Immature natural killer cell (primary cell): ENCODE measurements at regions not wholly inside any gene's neighbourhood (a gene's known extent, or its start where the extent isn't known, plus 50 kb on each side); places are given as distances from the start of the nearest gene placed in this dataset.
"Not testable (repeated sequence)": the region's sequence is repeated elsewhere in the genome, so short reads cannot be mapped to it uniquely, and the experiment has no call there.

Experiments
- DNase-seq, 3 donors: peaks; one replicate each; pipeline ENCODE4 v3.0.0; 2022; ENCODE audit warnings: mixed read lengths in 1 of 3
- H3K27ac Mint-ChIP-seq, 6 donors: one replicate each; pipeline ENCODE4 v1.8.0; 2020; ENCODE audit warnings: mixed read lengths in 6 of 6, mild to moderate bottlenecking in 5 of 6, inconsistent platforms in 4 of 6, moderate library complexity in 3 of 6
- H3K27me3 Mint-ChIP-seq, 3 donors: one replicate each; pipeline ENCODE4 v1.8.0; 2020 to 2021; ENCODE audit warnings: low read depth in 3 of 3, mild to moderate bottlenecking in 3 of 3, mixed read lengths in 3 of 3, moderate library complexity in 3 of 3, inconsistent platforms in 1 of 3
- H3K36me3 Mint-ChIP-seq, 3 donors: one replicate each; pipeline ENCODE4 v1.8.0; 2020; ENCODE audit warnings: mixed read lengths in 3 of 3, inconsistent platforms in 2 of 3, mild to moderate bottlenecking in 2 of 3
- H3K4me1 Mint-ChIP-seq, 2 donors: one replicate each; pipeline ENCODE4 v1.8.0; 2020; ENCODE audit warnings: inconsistent platforms in 2 of 2, mild to moderate bottlenecking in 2 of 2, mixed read lengths in 2 of 2, moderate library complexity in 1 of 2
- H3K4me3 Mint-ChIP-seq, 5 donors: one replicate each; pipeline ENCODE4 v1.8.0; 2020; ENCODE audit warnings: mild to moderate bottlenecking in 5 of 5, mixed read lengths in 5 of 5, inconsistent platforms in 3 of 5, moderate library complexity in 3 of 5
- H3K9me3 Mint-ChIP-seq, 6 donors: one replicate each; pipeline ENCODE4 v1.8.0; 2020; ENCODE audit warnings: mild to moderate bottlenecking in 6 of 6, mixed read lengths in 6 of 6, inconsistent platforms in 4 of 6, moderate library complexity in 3 of 6

DNA sequence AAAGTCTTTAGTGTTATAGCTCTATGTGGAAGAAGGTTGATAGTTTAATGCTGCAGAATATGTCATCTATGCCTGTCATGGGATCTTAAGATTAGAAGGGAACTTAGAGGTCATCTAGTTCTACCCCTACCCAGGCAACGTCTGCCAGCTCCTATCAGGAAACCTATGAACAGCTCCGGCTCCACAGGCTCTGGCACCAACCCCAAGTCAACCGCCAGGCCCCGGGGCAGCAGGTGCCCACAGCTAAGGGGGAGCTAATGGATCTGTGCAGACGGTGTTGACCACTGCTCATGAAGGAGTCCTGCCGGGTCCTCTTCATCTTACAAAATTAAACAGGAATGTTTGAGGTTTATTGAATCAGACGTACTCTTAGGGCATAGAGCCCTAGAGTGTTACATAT is 440.8 kb upstream of the KLHL29 start:
- H3K9me3 Mint-ChIP-seq = peaks cover 0 to 3% (median 0%) of the 10 kb centered on the region in 6 donors
- no peaks in the 10 kb centered on the region for H3K4me1 Mint-ChIP-seq
- H3K27ac Mint-ChIP-seq = no peak overlapping the region
- H3K4me3 Mint-ChIP-seq = no peak overlapping the region
- DNase-seq = no peak
- no peaks in the 10 kb centered on the region for H3K27me3 Mint-ChIP-seq
- H3K36me3 Mint-ChIP-seq = no peaks in the 10 kb centered on the region

DNA sequence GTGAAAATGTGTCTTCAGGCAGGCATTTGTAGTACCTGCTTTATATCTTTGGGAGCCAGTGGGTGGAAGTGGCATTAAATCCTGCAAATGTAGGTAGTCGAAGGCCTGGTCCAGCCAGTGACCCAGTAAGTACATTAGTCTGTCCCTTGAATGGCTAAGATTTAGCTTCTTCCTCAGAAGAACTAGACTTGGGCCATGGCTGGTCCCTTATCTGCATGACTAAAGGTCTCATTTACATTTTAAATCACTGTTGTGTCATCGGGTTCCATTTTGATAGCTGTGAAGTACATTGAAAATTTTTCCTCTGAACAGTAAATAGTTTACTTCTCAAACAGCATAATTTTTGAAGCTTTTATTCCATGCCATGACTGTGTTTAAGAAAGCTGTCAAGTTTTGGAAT is 438.4 kb upstream of the KLHL29 start:
- peaks cover 0 to 5% (median 2%) of the 10 kb centered on the region in 6 donors for H3K9me3 Mint-ChIP-seq
- H3K36me3 Mint-ChIP-seq = no peaks in the 10 kb centered on the region
- no peak overlapping the region for H3K4me3 Mint-ChIP-seq
- H3K4me1 Mint-ChIP-seq = no peaks in the 10 kb centered on the region
- H3K27me3 Mint-ChIP-seq = no peaks in the 10 kb centered on the region
- H3K27ac Mint-ChIP-seq = no peak overlapping the region
- no peak for DNase-seq

DNA sequence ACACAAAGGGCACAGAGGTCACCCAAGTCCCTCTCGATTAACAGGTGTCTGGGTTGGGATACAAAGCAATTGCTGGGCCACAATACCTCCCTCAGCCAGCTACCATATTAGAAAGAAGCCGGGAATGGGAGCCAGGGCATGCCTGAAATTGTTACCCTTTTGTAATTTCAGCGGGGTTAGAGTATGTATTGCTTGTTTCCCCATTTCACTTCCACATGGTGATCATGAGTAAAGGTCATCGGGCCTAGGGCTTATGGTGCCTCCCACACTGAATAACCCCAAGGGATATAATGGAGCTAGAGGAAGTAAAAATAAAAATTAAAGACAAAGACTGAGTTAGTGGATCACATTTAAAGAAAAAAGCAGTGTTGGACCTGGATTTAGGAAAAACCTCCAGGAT is 437.2 kb upstream of the KLHL29 start:
- Mint-ChIP-seq H3K36me3 (no peaks in the 10 kb centered on the region), H3K27ac (no peak overlapping the region), H3K27me3 (no peaks in the 10 kb centered on the region)

DNA sequence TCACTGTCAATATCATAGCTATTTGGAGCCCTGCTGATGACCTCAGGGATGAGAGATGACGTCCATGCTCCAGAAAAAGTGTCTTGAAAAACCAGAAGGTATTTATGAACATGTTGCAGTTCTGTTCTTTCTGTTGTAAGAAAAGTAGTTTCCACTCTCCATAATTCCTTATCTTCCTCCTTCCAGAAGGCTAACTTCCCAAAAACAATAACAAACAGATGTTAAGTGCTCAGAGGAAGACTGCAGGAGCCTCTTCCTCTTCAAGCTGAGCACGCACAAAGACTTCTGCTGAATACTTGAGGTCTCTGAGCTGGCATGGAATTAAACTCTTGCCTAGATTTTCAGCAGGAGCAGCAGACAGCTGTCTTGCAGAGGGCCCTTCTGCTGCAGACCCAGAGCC is 434.5 kb upstream of the KLHL29 start:
- peaks cover 0 to 10% (median 3%) of the 10 kb centered on the region in 6 donors for H3K9me3 Mint-ChIP-seq
- H3K4me1 Mint-ChIP-seq = no peaks in the 10 kb centered on the region
- H3K4me3 Mint-ChIP-seq = no peak overlapping the region
- no peaks in the 10 kb centered on the region for H3K27me3 Mint-ChIP-seq
- no peak for DNase-seq
- no peaks in the 10 kb centered on the region for H3K36me3 Mint-ChIP-seq
- H3K27ac Mint-ChIP-seq = no peak overlapping the region

More for the DNA sequence above, 437.2 kb upstream of the KLHL29 start:
- Mint-ChIP-seq H3K4me1 (no peaks in the 10 kb centered on the region), H3K9me3 (peaks cover 0 to 5% (median 2%) of the 10 kb centered on the region in 6 donors), H3K4me3 (no peak overlapping the region)
- no peak for DNase-seq

DNA sequence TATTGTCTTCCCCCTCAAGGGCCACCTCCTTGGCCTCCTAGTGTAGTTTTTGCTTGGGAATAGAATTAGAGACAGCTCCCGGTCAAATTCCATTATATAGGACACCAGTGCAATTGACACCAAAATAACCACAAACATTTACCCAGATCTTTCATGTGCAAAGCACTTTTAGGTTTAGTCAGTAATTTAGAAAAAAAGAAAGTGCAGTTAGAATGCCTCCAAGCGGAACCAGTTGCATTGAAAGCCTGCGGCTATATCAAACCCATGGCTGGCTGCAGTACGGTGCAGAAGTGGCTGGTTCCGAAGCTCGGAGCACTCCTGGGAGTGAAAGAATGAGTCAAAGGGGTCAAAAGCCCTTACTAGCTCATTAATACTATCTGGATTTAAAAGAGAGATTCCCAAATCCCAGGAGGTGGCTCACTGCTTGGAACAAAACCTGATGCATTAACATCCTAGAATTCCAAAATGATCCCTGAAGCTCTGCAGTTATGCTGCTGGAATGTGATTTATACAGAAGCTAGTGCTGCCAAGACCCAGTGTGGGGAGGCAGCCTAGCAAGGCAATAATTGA is 432.2 kb upstream of the KLHL29 start:
- Mint-ChIP-seq H3K4me1 (no peaks in the 10 kb centered on the region), H3K27me3 (peaks cover 0 to under 1% (median 0%) of the 10 kb centered on the region in 3 donors), H3K9me3 (peaks cover 2 to 8% (median 4%) of the 10 kb centered on the region in 6 donors), H3K36me3 (no peaks in the 10 kb centered on the region), H3K4me3 (no peak overlapping the region), H3K27ac (no peak overlapping the region)
- DNase-seq = no peak

DNA sequence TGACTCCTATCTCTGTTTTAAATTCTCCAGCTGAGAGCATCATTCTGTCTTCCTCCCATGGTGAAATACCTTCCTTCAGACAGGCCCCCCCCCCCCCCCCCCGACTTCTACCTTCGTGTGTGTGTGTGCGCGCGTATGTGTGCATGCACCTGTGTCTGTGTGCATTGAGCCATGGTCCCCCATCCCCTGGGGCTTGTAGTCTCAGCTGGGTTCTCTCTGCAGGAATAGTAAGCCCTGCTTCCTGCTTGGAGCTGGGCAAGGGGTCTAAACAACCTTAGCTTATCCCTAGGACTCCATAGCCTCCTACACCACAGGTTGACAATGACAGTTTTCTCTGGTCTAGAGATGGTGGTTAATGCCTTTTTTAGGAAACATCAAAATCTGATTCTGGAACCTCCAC is 427.5 kb upstream of the KLHL29 start:
- no peak for DNase-seq
- no peaks in the 10 kb centered on the region for H3K4me1 Mint-ChIP-seq
- H3K27me3 Mint-ChIP-seq = peaks cover 0 to 2% (median 0%) of the 10 kb centered on the region in 3 donors
- no peaks in the 10 kb centered on the region for H3K36me3 Mint-ChIP-seq
- H3K4me3 Mint-ChIP-seq = no peak overlapping the region
- no peak overlapping the region for H3K27ac Mint-ChIP-seq
- H3K9me3 Mint-ChIP-seq = peaks cover 0 to 6% (median 3%) of the 10 kb centered on the region in 6 donors

DNA sequence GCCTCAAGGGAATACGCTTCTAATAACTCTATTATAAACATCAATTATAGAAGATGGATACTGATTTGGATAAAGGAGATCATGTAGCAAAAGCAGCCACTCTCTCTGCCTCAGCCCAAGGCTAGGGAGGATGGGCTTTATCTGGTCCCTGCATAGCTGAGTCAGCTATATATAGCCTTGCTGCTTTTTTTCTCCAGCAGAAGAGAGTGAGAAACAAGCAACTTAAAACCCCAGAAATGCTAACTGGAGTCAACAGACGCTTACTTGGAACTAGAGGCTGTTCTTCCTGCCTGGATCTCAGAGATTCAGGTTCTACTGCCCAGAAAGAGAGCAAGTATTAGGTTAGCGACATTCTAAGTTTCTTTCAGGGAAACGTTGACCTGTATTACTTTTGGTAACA is 426.7 kb upstream of the KLHL29 start:
- no peak overlapping the region for H3K4me3 Mint-ChIP-seq
- H3K4me1 Mint-ChIP-seq = no peaks in the 10 kb centered on the region
- H3K27me3 Mint-ChIP-seq = peaks cover 0 to 2% (median 0%) of the 10 kb centered on the region in 3 donors

DNA sequence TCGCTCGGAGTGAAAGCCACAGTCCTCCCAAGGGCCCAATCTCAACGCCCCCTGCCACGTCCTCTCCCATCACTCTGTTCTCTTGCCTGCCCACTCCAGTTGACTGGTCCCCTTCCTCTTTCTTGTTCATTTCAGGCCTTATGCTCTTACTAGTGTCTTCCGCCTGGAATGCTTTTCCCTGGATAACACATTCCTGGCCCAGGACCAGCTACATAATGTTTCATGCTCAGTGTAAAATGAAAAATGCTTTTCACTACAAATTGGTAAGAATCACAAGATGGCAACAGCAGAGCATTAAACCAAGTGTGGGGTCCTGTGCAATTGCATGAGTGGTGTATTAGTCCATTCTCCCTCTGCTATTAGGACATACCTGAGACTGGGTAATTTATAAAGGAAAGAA is 417.2 kb upstream of the KLHL29 start:
- Mint-ChIP-seq H3K4me1 (no peaks in the 10 kb centered on the region), H3K4me3 (no peak overlapping the region), H3K27me3 (peaks cover 0 to 3% (median 1%) of the 10 kb centered on the region in 3 donors), H3K9me3 (peaks cover 0 to 14% (median 6%) of the 10 kb centered on the region in 6 donors), H3K36me3 (no peaks in the 10 kb centered on the region), H3K27ac (no peak overlapping the region)
- DNase-seq = no peak

More for the DNA sequence above, 426.7 kb upstream of the KLHL29 start:
- H3K27ac Mint-ChIP-seq = no peak overlapping the region
- DNase-seq = no peak
- H3K9me3 Mint-ChIP-seq = peaks cover 0 to 6% (median 3%) of the 10 kb centered on the region in 6 donors
- no peaks in the 10 kb centered on the region for H3K36me3 Mint-ChIP-seq

DNA sequence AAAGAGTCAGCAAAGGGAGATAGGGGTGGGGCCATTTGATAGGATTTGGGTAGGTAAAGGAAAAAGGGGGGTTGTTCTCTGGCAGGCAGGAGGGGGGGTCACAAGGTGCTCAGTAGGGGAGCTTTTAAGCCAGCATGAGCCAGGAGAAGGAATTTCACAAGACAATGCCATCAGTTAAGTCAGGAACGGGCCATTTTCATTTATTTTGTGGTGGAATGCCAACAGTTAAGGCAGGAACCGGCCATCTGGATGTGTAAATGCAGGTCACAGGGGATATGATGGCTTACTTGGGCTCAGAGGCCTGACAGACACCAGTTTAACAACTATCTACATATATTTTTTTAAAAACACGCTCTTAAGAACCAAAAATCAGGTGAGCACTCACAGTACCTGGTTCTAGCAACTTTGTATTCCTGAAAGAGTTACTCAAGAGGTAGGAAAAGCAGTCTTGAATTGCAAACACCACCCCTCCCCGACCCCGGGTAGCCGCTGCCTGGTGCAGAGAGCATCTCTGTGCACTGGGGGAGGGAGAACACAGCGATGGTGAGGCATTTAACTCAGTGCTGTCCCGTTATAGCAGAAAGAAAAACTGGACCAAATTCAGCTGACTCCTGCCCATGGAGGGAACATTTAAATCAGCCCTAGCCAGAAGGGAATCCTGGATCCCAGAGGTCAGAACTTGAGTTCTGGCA is 414.5 kb upstream of the KLHL29 start:
- Mint-ChIP-seq H3K36me3 (no peaks in the 10 kb centered on the region), H3K9me3 (peaks cover 0 to 17% (median 7%) of the 10 kb centered on the region in 6 donors), H3K4me3 (no peak overlapping the region), H3K27ac (no peak overlapping the region), H3K4me1 (no peaks in the 10 kb centered on the region), H3K27me3 (peaks cover 0 to 1% (median under 1%) of the 10 kb centered on the region in 3 donors)
- no peak for DNase-seq

DNA sequence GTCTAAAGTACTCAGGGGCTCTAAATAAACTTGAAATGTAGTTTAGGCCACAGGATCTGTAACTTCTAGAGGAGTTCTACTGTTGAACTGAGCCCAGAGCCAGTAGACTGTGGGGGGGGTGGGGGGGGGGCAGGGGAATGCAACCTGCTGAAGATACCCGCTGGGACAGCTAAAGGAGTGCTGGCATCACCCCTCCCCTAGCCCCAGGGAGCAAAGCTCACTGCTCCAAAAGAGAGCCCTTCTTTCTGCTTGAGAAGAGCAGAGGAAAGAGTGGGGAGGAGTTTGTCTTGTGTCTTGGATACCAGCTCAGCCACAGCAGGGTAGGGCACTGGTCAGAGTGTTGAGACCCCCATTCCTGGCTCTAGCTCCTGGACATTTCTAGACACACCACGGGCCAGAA is 414.0 kb upstream of the KLHL29 start:
- no peak overlapping the region for H3K4me3 Mint-ChIP-seq
- no peak for DNase-seq
- H3K36me3 Mint-ChIP-seq = no peaks in the 10 kb centered on the region
- H3K4me1 Mint-ChIP-seq = no peaks in the 10 kb centered on the region
- no peak overlapping the region for H3K27ac Mint-ChIP-seq
- peaks cover 0 to 17% (median 7%) of the 10 kb centered on the region in 6 donors for H3K9me3 Mint-ChIP-seq
- H3K27me3 Mint-ChIP-seq = peaks cover 0 to 1% (median 0%) of the 10 kb centered on the region in 3 donors

DNA sequence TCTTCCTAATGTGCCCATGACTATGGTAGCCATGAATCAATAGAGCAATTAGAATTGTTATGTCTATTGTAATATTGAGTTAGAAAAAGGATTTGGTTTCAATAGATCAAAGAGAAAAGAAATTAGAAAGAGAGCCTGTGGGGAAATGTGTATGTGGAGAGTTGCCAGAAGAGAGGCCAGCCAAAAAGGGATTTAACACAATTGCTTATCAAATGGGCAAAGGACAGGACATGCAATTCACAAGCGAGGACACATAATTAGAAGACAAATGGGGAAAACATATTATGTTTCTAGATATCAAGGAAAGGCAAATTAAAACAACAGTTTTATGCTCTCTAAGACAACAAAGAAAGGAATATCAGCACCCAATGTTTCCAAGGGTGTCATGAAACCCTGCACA is 403.2 kb upstream of the KLHL29 start:
- no peaks in the 10 kb centered on the region for H3K4me1 Mint-ChIP-seq
- H3K27ac Mint-ChIP-seq = no peak overlapping the region
- peaks cover 0 to 1% (median 0%) of the 10 kb centered on the region in 3 donors for H3K27me3 Mint-ChIP-seq
- no peaks in the 10 kb centered on the region for H3K36me3 Mint-ChIP-seq
- H3K4me3 Mint-ChIP-seq = no peak overlapping the region
- peaks cover 5 to 14% (median 9%) of the 10 kb centered on the region in 6 donors for H3K9me3 Mint-ChIP-seq
- no peak for DNase-seq

DNA sequence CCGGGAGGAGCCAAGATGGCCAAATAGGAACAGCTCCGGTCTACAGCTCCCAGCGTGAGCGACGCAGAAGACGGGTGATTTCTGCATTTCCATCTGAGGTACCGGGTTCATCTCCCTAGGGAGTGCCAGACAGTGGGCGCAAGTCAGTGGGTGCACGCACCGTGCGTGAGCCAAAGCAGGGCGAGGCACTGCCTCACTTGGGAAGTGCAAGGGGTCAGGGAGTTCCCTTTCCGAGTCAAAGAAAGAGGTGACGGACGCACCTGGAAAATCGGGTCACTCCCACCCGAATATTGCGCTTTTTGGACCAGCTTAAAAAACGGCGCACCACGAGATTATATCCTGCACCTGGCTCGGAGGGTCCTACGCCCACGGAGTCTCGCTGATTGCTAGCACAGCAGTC is 400.8 kb upstream of the KLHL29 start:
- not testable (repeated sequence) for H3K36me3 Mint-ChIP-seq, H3K4me1 Mint-ChIP-seq

DNA sequence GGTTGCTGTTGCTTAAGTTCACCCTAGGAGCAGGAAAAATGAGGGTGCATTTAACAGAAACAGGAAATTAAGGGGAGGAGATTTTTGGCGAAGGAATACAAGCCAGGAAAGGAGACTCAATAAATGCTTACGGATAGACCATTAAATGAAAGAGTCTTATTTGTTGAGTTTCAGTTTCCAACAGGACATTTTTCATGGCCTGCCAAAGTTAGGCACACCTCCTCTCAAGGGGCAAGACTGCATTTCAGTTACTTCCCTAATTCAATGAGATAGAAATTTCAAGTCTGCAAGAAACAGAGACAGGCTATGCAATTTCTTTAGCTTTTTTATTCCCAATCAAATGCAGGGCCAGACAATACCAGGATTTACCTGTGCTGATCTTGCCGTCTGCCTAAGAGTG is 394.7 kb upstream of the KLHL29 start:
- Mint-ChIP-seq H3K4me3 (no peak overlapping the region), H3K27ac (no peak overlapping the region), H3K9me3 (peaks cover 0 to 4% (median 0%) of the 10 kb centered on the region in 6 donors), H3K27me3 (no peaks in the 10 kb centered on the region), H3K36me3 (no peaks in the 10 kb centered on the region), H3K4me1 (no peaks in the 10 kb centered on the region)
- no peak for DNase-seq

More for the DNA sequence above, 400.8 kb upstream of the KLHL29 start:
- H3K27me3 Mint-ChIP-seq, H3K4me3 Mint-ChIP-seq, DNase-seq, H3K27ac Mint-ChIP-seq, H3K9me3 Mint-ChIP-seq: not testable (repeated sequence)

DNA sequence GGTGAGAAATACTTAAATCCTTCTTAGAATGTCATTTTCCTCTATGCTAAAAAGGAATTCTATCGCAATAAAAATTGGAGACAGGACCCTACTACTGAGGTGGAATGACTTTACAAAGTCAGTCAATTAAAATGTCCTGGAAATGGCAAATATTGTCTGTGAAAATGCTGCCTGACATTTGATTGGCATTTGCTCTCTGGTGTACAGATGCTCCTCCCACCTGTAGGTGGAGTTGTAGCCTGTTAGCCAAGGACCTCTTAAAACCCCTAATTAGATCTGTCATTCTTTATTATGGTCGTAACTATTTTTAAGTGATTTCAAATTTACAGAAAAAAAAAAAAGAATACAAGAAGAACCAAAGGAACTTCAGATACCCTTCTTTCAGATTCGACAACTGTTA is 393.1 kb upstream of the KLHL29 start:
- H3K27ac Mint-ChIP-seq = no peak overlapping the region
- peaks cover 0 to 4% (median 0%) of the 10 kb centered on the region in 6 donors for H3K9me3 Mint-ChIP-seq
- no peaks in the 10 kb centered on the region for H3K27me3 Mint-ChIP-seq
- no peaks in the 10 kb centered on the region for H3K4me1 Mint-ChIP-seq
- DNase-seq = no peak
- no peak overlapping the region for H3K4me3 Mint-ChIP-seq
- no peaks in the 10 kb centered on the region for H3K36me3 Mint-ChIP-seq

DNA sequence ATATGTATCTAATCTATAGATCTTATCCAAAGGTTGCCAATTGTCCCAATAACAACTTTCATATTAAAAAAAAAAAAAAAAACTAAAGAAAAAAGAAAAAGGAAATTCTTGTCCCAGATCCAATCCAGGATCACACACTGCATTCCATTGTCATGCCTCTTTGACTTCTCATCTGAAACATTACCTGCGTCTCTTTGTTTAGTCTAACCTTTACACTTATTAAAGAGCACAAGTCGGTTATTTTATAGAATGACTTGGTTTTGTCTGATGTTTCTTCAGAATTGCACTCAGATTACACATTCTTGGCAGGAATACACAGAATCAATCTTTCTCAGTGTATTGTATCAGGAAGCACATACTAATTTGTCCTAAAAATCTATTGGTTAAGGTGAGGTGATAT is 392.5 kb upstream of the KLHL29 start:
- no peak overlapping the region for H3K27ac Mint-ChIP-seq
- H3K9me3 Mint-ChIP-seq = peaks cover 0 to 4% (median 0%) of the 10 kb centered on the region in 6 donors
- no peaks in the 10 kb centered on the region for H3K36me3 Mint-ChIP-seq
- H3K4me3 Mint-ChIP-seq = no peak overlapping the region
- H3K4me1 Mint-ChIP-seq = no peaks in the 10 kb centered on the region
- no peak for DNase-seq
- H3K27me3 Mint-ChIP-seq = no peaks in the 10 kb centered on the region
